HCT116 (cell line): ENCODE measurements at regions not wholly inside any gene's neighbourhood (a gene's known extent, or its start where the extent isn't known, plus 50 kb on each side); places are given as distances from the start of the nearest gene placed in this dataset.

ENCODE experiments used
- CTCF ChIP-seq, 3 experiments: fragments of 200-600 bp in 1 of 3; sonication (generic) in 1 of 3; IDR thresholded peaks in 2 of 3; conservative IDR thresholded peaks in 1 of 3; 2 replicates each; pipeline ENCODE4 v1.5.1; 2012 to 2017; ENCODE audit warnings: low read depth in 2 of 3, low read length in 2 of 3, antibody characterized with exemption in 1 of 3, borderline replicate concordance in 1 of 3, control low read depth in 1 of 3, mild to moderate bottlenecking in 1 of 3, mixed read lengths in 1 of 3, mixed run types in 1 of 3, moderate library complexity in 1 of 3; ENCODE audit not compliant: insufficient read depth in 1 of 3
- EZH2 ChIP-seq: fragments of 200-600 bp; sonication (generic); IDR thresholded peaks from 2 replicates; pipeline ENCODE4 v1.6.1; 2017; ENCODE audit warnings: antibody characterized with exemption, mixed run types
- FOSL1 ChIP-seq: IDR thresholded peaks from 2 replicates; pipeline ENCODE4 v1.6.1; 2012; ENCODE audit warnings: low read depth
- REST ChIP-seq: IDR thresholded peaks from 2 replicates; pipeline ENCODE4 v1.6.1; 2012; ENCODE audit warnings: low read depth
- SIN3A ChIP-seq: IDR thresholded peaks from 2 replicates; pipeline ENCODE4 v1.6.1; 2012; ENCODE audit warnings: low read depth

- TF ChIP-seq SIN3A (no peak), FOSL1 (no peak), CTCF (IDR thresholded peaks at IDR 0.05 in 2 of 3, conservative IDR thresholded peaks at IDR 0.05 in 1 of 3; ENCODE audit: borderline replicate concordance in 1 of 3, insufficient read depth in 1 of 3, low read depth in 2 of 3, low read length in 2 of 3) (no peak), REST (no peak), EZH2 (no peak)
Observed at GRCh38 chr2:59303272-59303671, 1062.1 kb upstream of the FANCL start.
